Lung (tissue), 11 donors: ENCODE measurements at regions not wholly inside any gene's neighbourhood (a gene's known extent, or its start where the extent isn't known, plus 50 kb on each side); places are given as distances from the start of the nearest gene placed in this dataset.

Experiments used
- ATAC-seq: fragments of 200-7000 bp; cut with Tn5 transposase; one replicate; pipeline ENCODE4 v1.9.1; 2020; ENCODE audit warnings: moderate number of reproducible peaks; ENCODE audit not compliant: insufficient read depth, low FRiP score
- DNase-seq, 3 donors: peaks; one replicate each; pipeline ENCODE4 v3.0.0-alpha.2; 2013 to 2017
- H3K27ac ChIP-seq, 2 donors: one replicate each; pipeline ENCODE4 v1.5.1; 2013; ENCODE audit warnings: mild to moderate bottlenecking in 2 of 2, moderate library complexity in 2 of 2, control low read depth in 1 of 2, inconsistent platforms in 1 of 2, low read depth in 1 of 2, low read length in 1 of 2
- H3K27me3 ChIP-seq, 3 donors: one replicate each; pipeline ENCODE4 v1.5.1; 2013; ENCODE audit warnings: low read length in 2 of 3; ENCODE audit not compliant: control insufficient read depth in 3 of 3, insufficient read depth in 3 of 3
- H3K36me3 ChIP-seq, 4 donors: one replicate each; pipeline ENCODE4 v1.5.1; 2013; ENCODE audit warnings: low read length in 4 of 4, mild to moderate bottlenecking in 1 of 4, moderate library complexity in 1 of 4; ENCODE audit not compliant: control insufficient read depth in 4 of 4, insufficient read depth in 4 of 4
- H3K4me1 ChIP-seq, 5 donors: one replicate each; pipeline ENCODE4 v1.5.1; 2013; ENCODE audit warnings: low read length in 5 of 5, mild to moderate bottlenecking in 2 of 5, moderate library complexity in 1 of 5; ENCODE audit not compliant: control insufficient read depth in 5 of 5, insufficient read depth in 5 of 5
- H3K4me3 ChIP-seq: one replicate; pipeline ENCODE4 v1.5.1; 2013; ENCODE audit warnings: mild to moderate bottlenecking, control low read depth, moderate library complexity
- H3K9ac ChIP-seq, 2 donors: one replicate each; pipeline ENCODE4 v1.5.1; 2013; ENCODE audit warnings: low read length in 2 of 2, control low read depth in 1 of 2; ENCODE audit not compliant: insufficient read depth in 1 of 2
- H3K9me3 ChIP-seq, 4 donors: one replicate each; pipeline ENCODE4 v1.5.1; 2013; ENCODE audit warnings: low read length in 3 of 4, mild to moderate bottlenecking in 1 of 4, moderate library complexity in 1 of 4; ENCODE audit not compliant: control insufficient read depth in 4 of 4, insufficient read depth in 3 of 4
- WGBS, 2 donors: extraction: QIAGEN DNeasy Blood & Tissue Kit; methylation state at CpG; one replicate each; pipeline ENCODE4 v1.1.7; 2013; 5-methylcytosine and 5-hydroxymethylcytosine counted together
- TF ChIP-seq, protein P1 (sequence below): IDR thresholded peaks from 2 replicates; pipeline ENCODE4 v1.5.1; 2012; ENCODE audit warnings: mild to moderate bottlenecking; ENCODE audit errors: control extremely low read depth, extremely low read depth
- donor health status: control.
- donor health status: control.
- donor health status: Bipolar disorder and iron deficiency.
- donor health status: healthy.
- donor health status: DM: yes; HTN: yes; CAD: no.

- Histone ChIP-seq H3K27me3 (no peaks in the 10 kb centered on the region), H3K9ac (no peak overlapping the region), H3K9me3 (no peaks in the 10 kb centered on the region), H3K4me1 (peaks cover 23 to 45% (median 27%) of the 10 kb centered on the region in 5 donors), H3K4me3 (no peak overlapping the region), H3K27ac (peak overlapping the region; percentile 34 to 88), H3K36me3 (no peaks in the 10 kb centered on the region)
- ATAC-seq (peak; percentile 41), DNase-seq (no peak)
- TF ChIP-seq, protein P1, sequence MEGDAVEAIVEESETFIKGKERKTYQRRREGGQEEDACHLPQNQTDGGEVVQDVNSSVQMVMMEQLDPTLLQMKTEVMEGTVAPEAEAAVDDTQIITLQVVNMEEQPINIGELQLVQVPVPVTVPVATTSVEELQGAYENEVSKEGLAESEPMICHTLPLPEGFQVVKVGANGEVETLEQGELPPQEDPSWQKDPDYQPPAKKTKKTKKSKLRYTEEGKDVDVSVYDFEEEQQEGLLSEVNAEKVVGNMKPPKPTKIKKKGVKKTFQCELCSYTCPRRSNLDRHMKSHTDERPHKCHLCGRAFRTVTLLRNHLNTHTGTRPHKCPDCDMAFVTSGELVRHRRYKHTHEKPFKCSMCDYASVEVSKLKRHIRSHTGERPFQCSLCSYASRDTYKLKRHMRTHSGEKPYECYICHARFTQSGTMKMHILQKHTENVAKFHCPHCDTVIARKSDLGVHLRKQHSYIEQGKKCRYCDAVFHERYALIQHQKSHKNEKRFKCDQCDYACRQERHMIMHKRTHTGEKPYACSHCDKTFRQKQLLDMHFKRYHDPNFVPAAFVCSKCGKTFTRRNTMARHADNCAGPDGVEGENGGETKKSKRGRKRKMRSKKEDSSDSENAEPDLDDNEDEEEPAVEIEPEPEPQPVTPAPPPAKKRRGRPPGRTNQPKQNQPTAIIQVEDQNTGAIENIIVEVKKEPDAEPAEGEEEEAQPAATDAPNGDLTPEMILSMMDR = no peak
- 67% methylated on average over 11 of the region's 11 CpGs for WGBS, 2 donors
Measured at GRCh38 chr1:234975122-234975940, 153.3 kb downstream of the TOMM20 start.

- Histone ChIP-seq H3K9ac (no peak overlapping the region), H3K9me3 (no peaks in the 10 kb centered on the region), H3K4me1 (peaks cover 17 to 45% (median 34%) of the 10 kb centered on the region in 5 donors), H3K27ac (peak overlapping the region in 1 of 2 donors; percentile 3), H3K36me3 (no peaks in the 10 kb centered on the region), H3K27me3 (no peaks in the 10 kb centered on the region), H3K4me3 (no peak overlapping the region)
- ATAC-seq (no peak), DNase-seq (no peak)
- TF ChIP-seq, protein P1 = no peak
- 84 to 91% methylated on average over 10 of the region's 10 CpGs for WGBS, 2 donors
Measured at GRCh38 chr1:234973426-234974250, 155.0 kb downstream of the TOMM20 start.

DNA sequence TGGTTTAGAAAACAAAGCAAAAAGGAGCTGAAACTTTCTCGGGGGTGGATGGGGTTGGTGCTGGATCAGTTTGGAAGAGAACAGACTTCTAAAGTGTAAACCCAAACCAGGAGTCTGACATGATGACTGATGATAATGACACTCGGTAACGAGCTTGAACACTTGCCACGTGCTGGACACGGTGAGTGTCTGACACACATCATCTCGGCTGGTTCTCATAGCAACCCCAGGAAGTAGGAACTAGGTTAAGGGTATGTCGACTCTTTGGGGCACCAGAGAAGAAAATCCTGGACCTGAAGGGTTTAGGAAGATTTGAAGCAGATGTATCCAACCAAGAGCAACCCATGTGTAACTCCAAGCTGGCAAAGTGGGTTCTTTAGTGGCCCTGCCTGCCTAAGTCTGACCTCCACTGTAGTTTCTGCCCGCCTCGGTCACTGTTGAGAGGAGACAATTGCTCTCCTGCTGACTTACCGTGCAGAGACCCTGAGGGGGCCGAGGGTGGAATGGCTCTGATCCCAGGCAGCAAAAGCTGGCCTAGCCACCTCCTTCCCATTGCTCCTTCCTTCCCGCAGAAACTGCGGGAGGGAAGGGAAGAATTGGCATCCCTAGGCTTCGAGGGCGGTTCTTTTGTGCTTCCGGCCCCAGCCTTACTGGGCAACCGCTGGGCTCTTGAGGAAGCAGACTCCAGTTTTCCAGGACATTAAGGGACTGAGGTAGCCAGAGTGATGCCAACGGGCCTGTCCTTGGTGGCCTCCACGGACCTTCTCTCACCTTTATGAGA is 156.0 kb downstream of the TOMM20 start:
- no peaks in the 10 kb centered on the region for H3K9me3 ChIP-seq
- no peak overlapping the region for H3K9ac ChIP-seq
- TF ChIP-seq, protein P1 = no peak
- H3K4me3 ChIP-seq = no peak overlapping the region
- H3K27ac ChIP-seq = peak overlapping the region in 1 of 2 donors; percentile 12
- no peak for ATAC-seq
- DNase-seq = no peak
- H3K27me3 ChIP-seq = no peaks in the 10 kb centered on the region
- no peaks in the 10 kb centered on the region for H3K36me3 ChIP-seq
- peaks cover 10 to 44% (median 32%) of the 10 kb centered on the region in 5 donors for H3K4me1 ChIP-seq
- 82 to 90% methylated on average over 19 of the region's 19 CpGs for WGBS, 2 donors
